ENCODE measurements at regions not wholly inside any gene's neighbourhood (a gene's known extent, or its start where the extent isn't known, plus 50 kb on each side); places are given as distances from the start of the nearest gene placed in this dataset.
"Not testable (repeated sequence)": the region's sequence is repeated elsewhere in the genome, so short reads cannot be mapped to it uniquely, and the experiment has no call there.

GRCh38 chr21:20276377-20276776 lies 721.8 kb upstream of the NCAM2 start:
- Histone ChIP-seq H3K27me3 (ENCODE audit: control insufficient read depth, insufficient read depth, low read length) (no peaks in the 10 kb centered on the region), H3K4me3 (ENCODE audit: insufficient read depth, low read depth, low read length) (no peak overlapping the region), H3K36me3 (replicated peaks; ENCODE audit: control insufficient read depth, insufficient read depth, low read length) (no peaks in the 10 kb centered on the region)
- no peak for DNase-seq

- no peak for DNase-seq
- no peak overlapping the region for H3K4me3 ChIP-seq (ENCODE audit: insufficient read depth, low read depth, low read length)
- H3K27me3 ChIP-seq (ENCODE audit: control insufficient read depth, insufficient read depth, low read length) = no peaks in the 10 kb centered on the region
- no peaks in the 10 kb centered on the region for H3K36me3 ChIP-seq (replicated peaks; ENCODE audit: control insufficient read depth, insufficient read depth, low read length)
These were observed 721.3 kb upstream of the NCAM2 start for GRCh38 chr21:20276954-20277353.

- DNase-seq = no peak
- Histone ChIP-seq H3K36me3 (replicated peaks; ENCODE audit: control insufficient read depth, insufficient read depth, low read length) (no peaks in the 10 kb centered on the region), H3K27me3 (ENCODE audit: control insufficient read depth, insufficient read depth, low read length) (no peaks in the 10 kb centered on the region), H3K4me3 (ENCODE audit: insufficient read depth, low read depth, low read length) (no peak overlapping the region)
These were observed 714.4 kb upstream of the NCAM2 start for GRCh38 chr21:20283836-20284235.

- no peak for DNase-seq
- Histone ChIP-seq H3K36me3 (replicated peaks; ENCODE audit: control insufficient read depth, insufficient read depth, low read length) (no peaks in the 10 kb centered on the region), H3K27me3 (ENCODE audit: control insufficient read depth, insufficient read depth, low read length) (no peaks in the 10 kb centered on the region), H3K4me3 (ENCODE audit: insufficient read depth, low read depth, low read length) (no peak overlapping the region)
These were observed 705.9 kb upstream of the NCAM2 start for GRCh38 chr21:20292280-20292679.

- DNase-seq; H3K36me3 ChIP-seq (replicated peaks; ENCODE audit: control insufficient read depth, insufficient read depth, low read length): not testable (repeated sequence)
These were observed 705.4 kb upstream of the NCAM2 start for GRCh38 chr21:20292854-20293253.

GRCh38 chr21:20301395-20301794 lies 696.8 kb upstream of the NCAM2 start:
- no peaks in the 10 kb centered on the region for H3K36me3 ChIP-seq (replicated peaks; ENCODE audit: control insufficient read depth, insufficient read depth, low read length)
- DNase-seq = no peak
- no peak overlapping the region for H3K4me3 ChIP-seq (ENCODE audit: insufficient read depth, low read depth, low read length)
- H3K27me3 ChIP-seq (ENCODE audit: control insufficient read depth, insufficient read depth, low read length) = no peaks in the 10 kb centered on the region

More at GRCh38 chr21:20292854-20293253, 705.4 kb upstream of the NCAM2 start:
- not testable (repeated sequence) for H3K27me3 ChIP-seq (ENCODE audit: control insufficient read depth, insufficient read depth, low read length); H3K4me3 ChIP-seq (ENCODE audit: insufficient read depth, low read depth, low read length)

- H3K36me3 ChIP-seq (replicated peaks; ENCODE audit: control insufficient read depth, insufficient read depth, low read length) = no peaks in the 10 kb centered on the region
- no peak overlapping the region for H3K4me3 ChIP-seq (ENCODE audit: insufficient read depth, low read depth, low read length)
- no peak for DNase-seq
- H3K27me3 ChIP-seq (ENCODE audit: control insufficient read depth, insufficient read depth, low read length) = no peaks in the 10 kb centered on the region
These were observed 696.1 kb upstream of the NCAM2 start for GRCh38 chr21:20302084-20302483.

- H3K27me3 ChIP-seq (ENCODE audit: control insufficient read depth, insufficient read depth, low read length) = no peaks in the 10 kb centered on the region
- H3K4me3 ChIP-seq (ENCODE audit: insufficient read depth, low read depth, low read length) = no peak overlapping the region
- DNase-seq = no peak
- no peaks in the 10 kb centered on the region for H3K36me3 ChIP-seq (replicated peaks; ENCODE audit: control insufficient read depth, insufficient read depth, low read length)
These were observed 691.4 kb upstream of the NCAM2 start for GRCh38 chr21:20306836-20307235.

- DNase-seq = no peak
- no peak overlapping the region for H3K4me3 ChIP-seq (ENCODE audit: insufficient read depth, low read depth, low read length)
- no peaks in the 10 kb centered on the region for H3K27me3 ChIP-seq (ENCODE audit: control insufficient read depth, insufficient read depth, low read length)
- H3K36me3 ChIP-seq (replicated peaks; ENCODE audit: control insufficient read depth, insufficient read depth, low read length) = no peaks in the 10 kb centered on the region
These were observed 689.5 kb upstream of the NCAM2 start for GRCh38 chr21:20308586-20309315.

GRCh38 chr21:20311234-20311787 lies 686.9 kb upstream of the NCAM2 start:
- Histone ChIP-seq H3K4me3 (ENCODE audit: insufficient read depth, low read depth, low read length) (no peak overlapping the region), H3K27me3 (ENCODE audit: control insufficient read depth, insufficient read depth, low read length) (no peaks in the 10 kb centered on the region), H3K36me3 (replicated peaks; ENCODE audit: control insufficient read depth, insufficient read depth, low read length) (no peaks in the 10 kb centered on the region)
- no peak for DNase-seq

- no peaks in the 10 kb centered on the region for H3K36me3 ChIP-seq (replicated peaks; ENCODE audit: control insufficient read depth, insufficient read depth, low read length)
- no peak for DNase-seq
- H3K4me3 ChIP-seq (ENCODE audit: insufficient read depth, low read depth, low read length) = no peak overlapping the region
- H3K27me3 ChIP-seq (ENCODE audit: control insufficient read depth, insufficient read depth, low read length) = no peaks in the 10 kb centered on the region
These were observed 685.2 kb upstream of the NCAM2 start for GRCh38 chr21:20313013-20313412.

GRCh38 chr21:20315042-20315441 lies 683.2 kb upstream of the NCAM2 start:
- DNase-seq = no peak
- H3K4me3 ChIP-seq (ENCODE audit: insufficient read depth, low read depth, low read length) = no peak overlapping the region
- no peaks in the 10 kb centered on the region for H3K27me3 ChIP-seq (ENCODE audit: control insufficient read depth, insufficient read depth, low read length)
- no peaks in the 10 kb centered on the region for H3K36me3 ChIP-seq (replicated peaks; ENCODE audit: control insufficient read depth, insufficient read depth, low read length)

- Histone ChIP-seq H3K4me3 (ENCODE audit: insufficient read depth, low read depth, low read length) (no peak overlapping the region), H3K36me3 (replicated peaks; ENCODE audit: control insufficient read depth, insufficient read depth, low read length) (no peaks in the 10 kb centered on the region), H3K27me3 (ENCODE audit: control insufficient read depth, insufficient read depth, low read length) (no peaks in the 10 kb centered on the region)
- DNase-seq = no peak
These were observed 668.6 kb upstream of the NCAM2 start for GRCh38 chr21:20329636-20330035.

- Histone ChIP-seq H3K4me3 (ENCODE audit: insufficient read depth, low read depth, low read length) (no peak overlapping the region), H3K36me3 (replicated peaks; ENCODE audit: control insufficient read depth, insufficient read depth, low read length) (no peaks in the 10 kb centered on the region), H3K27me3 (ENCODE audit: control insufficient read depth, insufficient read depth, low read length) (no peaks in the 10 kb centered on the region)
- DNase-seq = no peak
These were observed 667.6 kb upstream of the NCAM2 start for GRCh38 chr21:20330652-20331051.

- H3K4me3 ChIP-seq (ENCODE audit: insufficient read depth, low read depth, low read length) = no peak overlapping the region
- H3K27me3 ChIP-seq (ENCODE audit: control insufficient read depth, insufficient read depth, low read length) = no peaks in the 10 kb centered on the region
- no peak for DNase-seq
- no peaks in the 10 kb centered on the region for H3K36me3 ChIP-seq (replicated peaks; ENCODE audit: control insufficient read depth, insufficient read depth, low read length)
These were observed 663.6 kb upstream of the NCAM2 start for GRCh38 chr21:20334585-20334984.

All from H7 (cell line).